ENCODE measurements at regions not wholly inside any gene's neighbourhood (a gene's known extent, or its start where the extent isn't known, plus 50 kb on each side); places are given as distances from the start of the nearest gene placed in this dataset.

DNA sequence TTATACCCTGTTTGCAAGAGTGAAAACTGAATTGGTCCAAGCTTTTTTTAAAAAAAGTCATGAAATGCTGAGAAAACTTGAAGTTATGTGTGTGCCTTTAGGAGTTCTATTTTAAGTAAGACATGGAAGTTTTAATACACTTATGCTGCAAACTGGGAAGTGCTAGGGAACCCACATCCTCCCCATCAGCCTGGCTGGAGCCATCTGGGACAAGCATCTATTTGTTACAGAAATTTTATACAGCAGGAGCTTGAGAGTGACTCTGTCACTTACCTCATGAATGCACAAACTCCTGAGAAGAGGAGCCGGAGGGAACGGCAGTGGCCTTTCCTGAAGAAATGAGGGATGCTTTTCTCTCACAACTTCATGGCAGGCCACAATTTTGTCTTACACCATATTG, 78.2 kb upstream of the SLC44A3 start:
- TF ChIP-seq, protein P1, sequence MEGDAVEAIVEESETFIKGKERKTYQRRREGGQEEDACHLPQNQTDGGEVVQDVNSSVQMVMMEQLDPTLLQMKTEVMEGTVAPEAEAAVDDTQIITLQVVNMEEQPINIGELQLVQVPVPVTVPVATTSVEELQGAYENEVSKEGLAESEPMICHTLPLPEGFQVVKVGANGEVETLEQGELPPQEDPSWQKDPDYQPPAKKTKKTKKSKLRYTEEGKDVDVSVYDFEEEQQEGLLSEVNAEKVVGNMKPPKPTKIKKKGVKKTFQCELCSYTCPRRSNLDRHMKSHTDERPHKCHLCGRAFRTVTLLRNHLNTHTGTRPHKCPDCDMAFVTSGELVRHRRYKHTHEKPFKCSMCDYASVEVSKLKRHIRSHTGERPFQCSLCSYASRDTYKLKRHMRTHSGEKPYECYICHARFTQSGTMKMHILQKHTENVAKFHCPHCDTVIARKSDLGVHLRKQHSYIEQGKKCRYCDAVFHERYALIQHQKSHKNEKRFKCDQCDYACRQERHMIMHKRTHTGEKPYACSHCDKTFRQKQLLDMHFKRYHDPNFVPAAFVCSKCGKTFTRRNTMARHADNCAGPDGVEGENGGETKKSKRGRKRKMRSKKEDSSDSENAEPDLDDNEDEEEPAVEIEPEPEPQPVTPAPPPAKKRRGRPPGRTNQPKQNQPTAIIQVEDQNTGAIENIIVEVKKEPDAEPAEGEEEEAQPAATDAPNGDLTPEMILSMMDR (IDR thresholded peaks at IDR 0.05): no peak
- TF ChIP-seq EZH2 (IDR thresholded peaks at IDR 0.05) (no peak), EZH2phosphoT487 (IDR thresholded peaks at IDR 0.05) (no peak)
